BJ (cell line): ENCODE measurements at regions not wholly inside any gene's neighbourhood (a gene's known extent, or its start where the extent isn't known, plus 50 kb on each side); places are given as distances from the start of the nearest gene placed in this dataset.

ENCODE experiments used
- CTCF ChIA-PET: fragments of 350-600 bp; formaldehyde crosslinking; extraction: SDS; loops from one replicate; lab custom pipeline; 2021; ENCODE audit warnings: antibody characterized with exemption, inconsistent platforms; lab: Yijun Ruan, JAX
- POLR2A ChIA-PET: fragments of 300-600 bp; sonication (Branson Sonifier 250); formaldehyde crosslinking; extraction: SDS; loops from one replicate; lab custom pipeline; 2021; ENCODE audit warnings: antibody characterized with exemption; lab: Charles Lee
- DNase-seq: peaks from one replicate; pipeline ENCODE4 v3.0.0-alpha.2; 2011; ENCODE audit warnings: low read depth
- H3K27me3 ChIP-seq: 2 replicates; pipeline ENCODE4 v1.6.0; 2011; ENCODE audit warnings: low read length; ENCODE audit not compliant: control insufficient read depth, insufficient read depth
- H3K36me3 ChIP-seq: 2 replicates; pipeline ENCODE4 v1.5.1; 2011; ENCODE audit warnings: low read length; ENCODE audit not compliant: control insufficient read depth, insufficient read depth
- H3K4me3 ChIP-seq: 2 replicates; pipeline ENCODE4 v1.5.1; 2011; ENCODE audit warnings: low read depth, mild to moderate bottlenecking, control low read depth, low read length
- CTCF ChIP-seq: IDR thresholded peaks from 2 replicates; pipeline ENCODE4 v1.5.1; 2011; ENCODE audit warnings: low read depth, mild to moderate bottlenecking, control low read depth, inconsistent platforms, low read length, moderate library complexity; ENCODE audit not compliant: insufficient read depth

GRCh38 chr18:41842886-41843285, 112.1 kb upstream of the PIK3C3 start:
- ChIA-PET POLR2A (no interaction called here), CTCF (no interaction called here)
- no peaks in the 10 kb centered on the region for H3K27me3 ChIP-seq
- H3K36me3 ChIP-seq = no peaks in the 10 kb centered on the region
- TF ChIP-seq CTCF = no peak
- DNase-seq = no peak
- H3K4me3 ChIP-seq = no peak overlapping the region

- ChIA-PET POLR2A (no interaction called here), CTCF (no interaction called here)
- no peak overlapping the region for H3K4me3 ChIP-seq
- no peaks in the 10 kb centered on the region for H3K36me3 ChIP-seq
- TF ChIP-seq CTCF = no peak
- no peak for DNase-seq
- H3K27me3 ChIP-seq = no peaks in the 10 kb centered on the region
Measured at GRCh38 chr18:41829647-41830516, 125.2 kb upstream of the PIK3C3 start.

GRCh38 chr18:41828137-41828536, 126.9 kb upstream of the PIK3C3 start:
- Histone ChIP-seq H3K27me3 (no peaks in the 10 kb centered on the region), H3K4me3 (no peak overlapping the region), H3K36me3 (no peaks in the 10 kb centered on the region)
- CTCF ChIA-PET = interaction anchor here (1.2 kb wide), 1 partner anchor 110 kb away, joined by 3 read pairs; no protein-coding TSS in a partner anchor
- no peak for TF ChIP-seq CTCF
- DNase-seq = no peak
- POLR2A ChIA-PET = no interaction called here

GRCh38 chr18:41820784-41821183, 134.2 kb upstream of the PIK3C3 start:
- Histone ChIP-seq H3K4me3 (no peak overlapping the region), H3K36me3 (no peaks in the 10 kb centered on the region), H3K27me3 (no peaks in the 10 kb centered on the region)
- TF ChIP-seq CTCF = no peak
- CTCF ChIA-PET = no interaction called here
- POLR2A ChIA-PET = no interaction called here
- no peak for DNase-seq

- no peak for TF ChIP-seq CTCF
- Histone ChIP-seq H3K36me3 (no peaks in the 10 kb centered on the region), H3K27me3 (no peaks in the 10 kb centered on the region), H3K4me3 (no peak overlapping the region)
- no peak for DNase-seq
- ChIA-PET POLR2A (no interaction called here), CTCF (interaction anchor here (0.7 kb wide), 1 partner anchor 53 kb away, joined by 3 read pairs; no protein-coding TSS in a partner anchor)
Measured at GRCh38 chr18:41818381-41819355, 136.4 kb upstream of the PIK3C3 start.
